ENCODE measurements at regions not wholly inside any gene's neighbourhood (a gene's known extent, or its start where the extent isn't known, plus 50 kb on each side); places are given as distances from the start of the nearest gene placed in this dataset.

- Histone ChIP-seq H3K79me2 (replicated peaks; ENCODE audit: insufficient read depth) (no peaks in the 10 kb centered on the region), H3K4me2 (no peak overlapping the region), H3K27ac (ENCODE audit: low read depth) (no peak overlapping the region), H3K36me3 (ENCODE audit: insufficient read depth) (no peaks in the 10 kb centered on the region), H3K27me3 (ENCODE audit: insufficient read depth) (no peaks in the 10 kb centered on the region), H3K4me1 (ENCODE audit: insufficient read depth) (no peaks in the 10 kb centered on the region), H3F3A (replicated peaks; ENCODE audit: low read depth) (no peaks in the 10 kb centered on the region), H3K9me2 (ENCODE audit: insufficient read depth) (no peaks in the 10 kb centered on the region), H2AFZ (no peak overlapping the region), H3K4me3 (no peak overlapping the region), H4K20me1 (replicated peaks; ENCODE audit: insufficient read depth) (no peaks in the 10 kb centered on the region)
- Mint-ChIP-seq H3K4me3 (no peak overlapping the region), H3K27ac (no peak overlapping the region), H3K4me1 (no peaks in the 10 kb centered on the region), H3K36me3 (ENCODE audit: low read depth) (no peaks in the 10 kb centered on the region), H3K27me3 (ENCODE audit: insufficient read depth, low read depth, poor library complexity) (no peaks in the 10 kb centered on the region), H3K9me3 (no peaks in the 10 kb centered on the region)
- DNase-seq (ENCODE audit: low spot score) = no peak
- TF ChIP-seq, protein P1, sequence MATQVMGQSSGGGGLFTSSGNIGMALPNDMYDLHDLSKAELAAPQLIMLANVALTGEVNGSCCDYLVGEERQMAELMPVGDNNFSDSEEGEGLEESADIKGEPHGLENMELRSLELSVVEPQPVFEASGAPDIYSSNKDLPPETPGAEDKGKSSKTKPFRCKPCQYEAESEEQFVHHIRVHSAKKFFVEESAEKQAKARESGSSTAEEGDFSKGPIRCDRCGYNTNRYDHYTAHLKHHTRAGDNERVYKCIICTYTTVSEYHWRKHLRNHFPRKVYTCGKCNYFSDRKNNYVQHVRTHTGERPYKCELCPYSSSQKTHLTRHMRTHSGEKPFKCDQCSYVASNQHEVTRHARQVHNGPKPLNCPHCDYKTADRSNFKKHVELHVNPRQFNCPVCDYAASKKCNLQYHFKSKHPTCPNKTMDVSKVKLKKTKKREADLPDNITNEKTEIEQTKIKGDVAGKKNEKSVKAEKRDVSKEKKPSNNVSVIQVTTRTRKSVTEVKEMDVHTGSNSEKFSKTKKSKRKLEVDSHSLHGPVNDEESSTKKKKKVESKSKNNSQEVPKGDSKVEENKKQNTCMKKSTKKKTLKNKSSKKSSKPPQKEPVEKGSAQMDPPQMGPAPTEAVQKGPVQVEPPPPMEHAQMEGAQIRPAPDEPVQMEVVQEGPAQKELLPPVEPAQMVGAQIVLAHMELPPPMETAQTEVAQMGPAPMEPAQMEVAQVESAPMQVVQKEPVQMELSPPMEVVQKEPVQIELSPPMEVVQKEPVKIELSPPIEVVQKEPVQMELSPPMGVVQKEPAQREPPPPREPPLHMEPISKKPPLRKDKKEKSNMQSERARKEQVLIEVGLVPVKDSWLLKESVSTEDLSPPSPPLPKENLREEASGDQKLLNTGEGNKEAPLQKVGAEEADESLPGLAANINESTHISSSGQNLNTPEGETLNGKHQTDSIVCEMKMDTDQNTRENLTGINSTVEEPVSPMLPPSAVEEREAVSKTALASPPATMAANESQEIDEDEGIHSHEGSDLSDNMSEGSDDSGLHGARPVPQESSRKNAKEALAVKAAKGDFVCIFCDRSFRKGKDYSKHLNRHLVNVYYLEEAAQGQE (IDR thresholded peaks at IDR 0.05; ENCODE audit: unreplicated experiment) = no peak
- TF ChIP-seq POLR2AphosphoS5 (IDR thresholded peaks at IDR 0.05; ENCODE audit: low read depth) (no peak), STAT1 (IDR thresholded peaks at IDR 0.05; ENCODE audit: unreplicated experiment) (no peak)
- ATAC-seq = no peak
These were observed 84.1 kb upstream of the TRPC4 start for GRCh38 chr13:37953696-37954095.

- H3K36me3 ChIP-seq (ENCODE audit: insufficient read depth) = no peaks in the 10 kb centered on the region
- no peak overlapping the region for H2AFZ ChIP-seq
- H4K20me1 ChIP-seq (replicated peaks; ENCODE audit: insufficient read depth) = no peaks in the 10 kb centered on the region
- no peaks in the 10 kb centered on the region for H3K27me3 ChIP-seq (ENCODE audit: insufficient read depth)
- Mint-ChIP-seq H3K36me3 (ENCODE audit: low read depth) (no peaks in the 10 kb centered on the region), H3K4me1 (no peaks in the 10 kb centered on the region), H3K27me3 (ENCODE audit: insufficient read depth, low read depth, poor library complexity) (no peaks in the 10 kb centered on the region), H3K27ac (no peak overlapping the region), H3K4me3 (no peak overlapping the region), H3K9me3 (no peaks in the 10 kb centered on the region)
- no peak for DNase-seq (ENCODE audit: low spot score)
- no peaks in the 10 kb centered on the region for H3K9me2 ChIP-seq (ENCODE audit: insufficient read depth)
- no peak for ATAC-seq
- H3K4me3 ChIP-seq = no peak overlapping the region
- no peaks in the 10 kb centered on the region for H3F3A ChIP-seq (replicated peaks; ENCODE audit: low read depth)
- H3K4me1 ChIP-seq (ENCODE audit: insufficient read depth) = no peaks in the 10 kb centered on the region
- H3K79me2 ChIP-seq (replicated peaks; ENCODE audit: insufficient read depth) = no peaks in the 10 kb centered on the region
- H3K27ac ChIP-seq (ENCODE audit: low read depth) = no peak overlapping the region
- TF ChIP-seq JUNB (IDR thresholded peaks at IDR 0.05; ENCODE audit: unreplicated experiment) = no peak
- TF ChIP-seq CREB1 (CRISPR knock-in tag; IDR thresholded peaks at IDR 0.05; ENCODE audit: low read depth) = no peak
- TF ChIP-seq CTCF (conservative IDR thresholded peaks at IDR 0.05; ENCODE audit: low read depth in 2 of 2) = no peak
- no peak for TF ChIP-seq ZNF462 (CRISPR knock-in tag; IDR thresholded peaks at IDR 0.05)
- H3K4me2 ChIP-seq = no peak overlapping the region
These were observed 80.4 kb upstream of the TRPC4 start for GRCh38 chr13:37950016-37950415.
